GM12878 (cell line): ENCODE measurements at regions not wholly inside any gene's neighbourhood (a gene's known extent, or its start where the extent isn't known, plus 50 kb on each side); places are given as distances from the start of the nearest gene placed in this dataset.

Experiments
- ATAC-seq: fragments of 200-7000 bp; cut with Tn5 transposase; 3 replicates; pipeline ENCODE4 v1.9.1; 2020; ENCODE audit warnings: mild to moderate bottlenecking, moderate library complexity
- BruUV-seq: library from RNA; stranded (reverse); fragments of 400-500 nt; replicated peaks from 2 replicates; lab custom pipeline; 2021; lab: Mats Ljungman, UMichigan
- CTCF ChIA-PET: fragments of 300-600 bp; sonication (Branson Sonifier 250); formaldehyde crosslinking; extraction: SDS; loops from one replicate; lab custom pipeline; 2021; ENCODE audit warnings: inconsistent platforms; lab: Yijun Ruan, JAX
- POLR2A ChIA-PET: fragments of 350-600 bp; formaldehyde crosslinking; extraction: SDS; loops from one replicate; lab custom pipeline; 2021; ENCODE audit warnings: inconsistent platforms; lab: Charles Lee
- RAD21 ChIA-PET: fragments of 300-600 bp; sonication (Branson Sonifier 250); formaldehyde crosslinking; loops from one replicate; lab custom pipeline; 2023; ENCODE audit warnings: antibody characterized with exemption; ENCODE audit not compliant: unreplicated experiment; lab: Charles Lee
- SMC1A ChIA-PET: fragments of 300-600 bp; sonication (Branson Sonifier 250); formaldehyde crosslinking; loops from one replicate; lab custom pipeline; 2023; ENCODE audit not compliant: unreplicated experiment, uncharacterized antibody; lab: Charles Lee
- DNase-seq: peaks from one replicate; pipeline ENCODE4 v3.0.0-alpha.2; 2011; ENCODE audit warnings: low read depth, low spot score
- FAIRE-seq: peaks from 3 replicates; lab custom pipeline; 2011; peaks lifted over from hg19 to GRCh38; lab: Jason Lieb, UNC
- H2AFZ ChIP-seq: 2 replicates; pipeline ENCODE4 v1.6.0; 2011; ENCODE audit warnings: low read depth, low read length, control low read depth; ENCODE audit not compliant: control insufficient read depth
- H3K27ac ChIP-seq: 2 replicates; pipeline ENCODE4 v1.5.1; 2011; ENCODE audit warnings: control low read depth; ENCODE audit not compliant: control insufficient read depth, insufficient read depth
- H3K27me3 ChIP-seq, 2 experiments: replicated peaks in 1 of 2; 2 replicates each; pipeline versions ENCODE4 v1.6.0 to v1.6.1; 2011; ENCODE audit warnings: low read length in 1 of 2; ENCODE audit not compliant: control insufficient read depth in 2 of 2, insufficient read depth in 2 of 2
- H3K36me3 ChIP-seq, 2 experiments: 2 replicates each; pipeline ENCODE4 v1.5.1; 2011; ENCODE audit warnings: low read length in 1 of 2; ENCODE audit not compliant: control insufficient read depth in 2 of 2, insufficient read depth in 2 of 2
- H3K4me1 ChIP-seq: 2 replicates; pipeline ENCODE4 v1.6.1; 2011; ENCODE audit warnings: mild to moderate bottlenecking, low read length, moderate library complexity, mixed read lengths; ENCODE audit not compliant: control insufficient read depth, insufficient read depth
- H3K4me2 ChIP-seq: 2 replicates; pipeline ENCODE4 v1.6.0; 2011; ENCODE audit warnings: control low read depth; ENCODE audit not compliant: control insufficient read depth, insufficient read depth
- H3K4me3 ChIP-seq: fragments of 200-600 bp; sonication (generic); 2 replicates; pipeline ENCODE4 v1.5.1; 2016
- H3K79me2 ChIP-seq: 2 replicates; pipeline ENCODE4 v1.6.0; 2011; ENCODE audit warnings: low read length; ENCODE audit not compliant: control insufficient read depth, insufficient read depth
- H3K9ac ChIP-seq: 2 replicates; pipeline ENCODE4 v1.8.0; 2011; ENCODE audit warnings: low read length, control low read depth, mixed read lengths; ENCODE audit not compliant: control insufficient read depth, insufficient read depth
- H3K9me3 ChIP-seq: replicated peaks from 3 replicates; pipeline ENCODE4 v1.5.1; 2011; ENCODE audit warnings: mild to moderate bottlenecking, low read length; ENCODE audit not compliant: control insufficient read depth, insufficient read depth
- H4K20me1 ChIP-seq: 2 replicates; pipeline ENCODE4 v1.6.0; 2011; ENCODE audit not compliant: control insufficient read depth, insufficient read depth
- ATF7 ChIP-seq: fragments of 450-650 bp; IDR thresholded peaks from 2 replicates; pipeline ENCODE4 v1.6.1; 2016; ENCODE audit warnings: low read depth, mild to moderate bottlenecking
- FOXM1 ChIP-seq: IDR thresholded peaks from 2 replicates; pipeline ENCODE4 v1.6.1; 2012; ENCODE audit warnings: low read depth, mild to moderate bottlenecking, inconsistent platforms, low read length, moderate library complexity
- GABPA ChIP-seq: IDR thresholded peaks from 2 replicates; pipeline ENCODE4 v1.6.1; 2014; ENCODE audit warnings: antibody characterized with exemption, low read depth, mild to moderate bottlenecking, inconsistent platforms
- POLR2AphosphoS2 ChIP-seq: IDR thresholded peaks from 2 replicates; pipeline ENCODE4 v1.6.1; 2011; ENCODE audit warnings: low read depth, mild to moderate bottlenecking, low read length, improper control_type of control experiment, moderate library complexity
- SP1 ChIP-seq: IDR thresholded peaks from one replicate; pipeline ENCODE4 v1.6.1; 2011; ENCODE audit warnings: low read depth, low read length
- SREBF2 ChIP-seq: IDR thresholded peaks from 2 replicates; pipeline ENCODE4 v1.6.1; 2012; ENCODE audit warnings: mild to moderate bottlenecking, low read length
- ZNF207 ChIP-seq: fragments of 450-650 bp; IDR thresholded peaks from 2 replicates; pipeline ENCODE4 v1.6.1; 2014; ENCODE audit warnings: antibody characterized with exemption, mild to moderate bottlenecking, borderline replicate concordance
- ZNF217 ChIP-seq: fragments of 450-650 bp; IDR thresholded peaks from 2 replicates; pipeline ENCODE4 v1.6.1; 2017; ENCODE audit warnings: antibody characterized with exemption, mild to moderate bottlenecking
- ZNF274 ChIP-seq: IDR thresholded peaks from one replicate; pipeline ENCODE4 v1.8.0; 2011; ENCODE audit not compliant: insufficient read length, insufficient read depth
- ZZZ3 ChIP-seq: IDR thresholded peaks from 2 replicates; pipeline ENCODE4 v1.6.1; 2011; ENCODE audit warnings: low read depth; ENCODE audit not compliant: control insufficient read depth, insufficient read length
- WGBS: methylation state at CpG from one replicate; pipeline ENCODE4 v1.1.6; 2016; ENCODE audit warnings: low lambda C conversion rate; ENCODE audit not compliant: insufficient replicate concordance, insufficient coverage; ENCODE audit errors: missing lambda C conversion rate; 5-methylcytosine and 5-hydroxymethylcytosine counted together
- in situ Hi-C: fragments of 300-500 bp; cut with MboI; formaldehyde crosslinking; loops from 9 replicates; pipeline ENCODE4 v1.14.3; 2018; ENCODE audit warnings: mixed read lengths
- intact Hi-C: fragments of 100-400 bp; cut with micrococcal nuclease; formaldehyde crosslinking; loops from one replicate; pipeline ENCODE4 v1.14.2; 2022; ENCODE audit not compliant: unreplicated experiment
- TF ChIP-seq, protein P1 (sequence below): IDR thresholded peaks from 2 replicates; pipeline ENCODE4 v1.6.1; 2012; ENCODE audit warnings: low read length, inconsistent platforms
- TF ChIP-seq, protein P2 (sequence below): IDR thresholded peaks from 2 replicates; pipeline ENCODE4 v1.6.1; 2012; ENCODE audit warnings: low read depth, low read length, improper control_type of control experiment

DNA sequence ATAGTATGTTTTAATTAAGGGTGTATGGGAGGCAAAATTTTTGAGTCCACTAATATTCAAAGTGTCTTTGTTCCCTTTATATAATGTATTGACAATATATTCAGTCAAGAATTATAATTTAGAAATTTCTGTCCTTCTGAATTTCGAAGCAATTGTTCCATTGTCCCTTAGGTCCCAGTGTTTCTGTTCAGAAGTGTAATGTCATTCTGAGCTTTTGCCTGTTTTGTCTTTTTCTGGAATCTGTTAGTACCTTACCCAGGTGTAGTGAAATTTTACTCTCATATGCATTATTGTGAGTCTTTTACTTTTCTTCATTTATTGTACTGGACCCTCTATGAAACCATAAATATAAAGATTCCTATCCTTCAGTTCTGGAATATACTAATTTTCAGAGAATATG, 505.7 kb upstream of the KIF2B start:
- H2AFZ ChIP-seq = no peak overlapping the region
- DNase-seq = no peak
- H3K27ac ChIP-seq = no peak overlapping the region
- SMC1A ChIA-PET = no interaction called here
- in situ Hi-C loops (no loop called here), intact Hi-C loops (no loop called here)
- no peaks in the 10 kb centered on the region for H4K20me1 ChIP-seq
- no peak overlapping the region for H3K4me2 ChIP-seq
- POLR2A ChIA-PET = no interaction called here
- no TSS peak for BruUV-seq
- H3K9me3 ChIP-seq = no peaks in the 10 kb centered on the region
- no peak for FAIRE-seq
- H3K27me3 ChIP-seq = no peaks in the 10 kb centered on the region
- no peak overlapping the region for H3K9ac ChIP-seq
- CTCF ChIA-PET = no interaction called here
- no peaks in the 10 kb centered on the region for H3K79me2 ChIP-seq
- H3K36me3 ChIP-seq = no peaks in the 10 kb centered on the region
- 0% methylated on average over 1 of the region's 1 CpG for WGBS
- TF ChIP-seq ZNF217 (no peak), ZNF207 (no peak), SP1 (no peak), SREBF2 (no peak), FOXM1 (no peak), ZNF274 (no peak), GABPA (no peak), POLR2AphosphoS2 (no peak), ATF7 (no peak), ZZZ3 (no peak)
- TF ChIP-seq, protein P1, sequence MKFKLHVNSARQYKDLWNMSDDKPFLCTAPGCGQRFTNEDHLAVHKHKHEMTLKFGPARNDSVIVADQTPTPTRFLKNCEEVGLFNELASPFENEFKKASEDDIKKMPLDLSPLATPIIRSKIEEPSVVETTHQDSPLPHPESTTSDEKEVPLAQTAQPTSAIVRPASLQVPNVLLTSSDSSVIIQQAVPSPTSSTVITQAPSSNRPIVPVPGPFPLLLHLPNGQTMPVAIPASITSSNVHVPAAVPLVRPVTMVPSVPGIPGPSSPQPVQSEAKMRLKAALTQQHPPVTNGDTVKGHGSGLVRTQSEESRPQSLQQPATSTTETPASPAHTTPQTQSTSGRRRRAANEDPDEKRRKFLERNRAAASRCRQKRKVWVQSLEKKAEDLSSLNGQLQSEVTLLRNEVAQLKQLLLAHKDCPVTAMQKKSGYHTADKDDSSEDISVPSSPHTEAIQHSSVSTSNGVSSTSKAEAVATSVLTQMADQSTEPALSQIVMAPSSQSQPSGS = no peak
- TF ChIP-seq, protein P2, sequence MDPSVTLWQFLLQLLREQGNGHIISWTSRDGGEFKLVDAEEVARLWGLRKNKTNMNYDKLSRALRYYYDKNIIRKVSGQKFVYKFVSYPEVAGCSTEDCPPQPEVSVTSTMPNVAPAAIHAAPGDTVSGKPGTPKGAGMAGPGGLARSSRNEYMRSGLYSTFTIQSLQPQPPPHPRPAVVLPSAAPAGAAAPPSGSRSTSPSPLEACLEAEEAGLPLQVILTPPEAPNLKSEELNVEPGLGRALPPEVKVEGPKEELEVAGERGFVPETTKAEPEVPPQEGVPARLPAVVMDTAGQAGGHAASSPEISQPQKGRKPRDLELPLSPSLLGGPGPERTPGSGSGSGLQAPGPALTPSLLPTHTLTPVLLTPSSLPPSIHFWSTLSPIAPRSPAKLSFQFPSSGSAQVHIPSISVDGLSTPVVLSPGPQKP = no peak
- H3K4me3 ChIP-seq = no peak overlapping the region
- RAD21 ChIA-PET = no interaction called here
- H3K4me1 ChIP-seq = no peaks in the 10 kb centered on the region
- no peak for ATAC-seq
